ENCODE measurements at regions not wholly inside any gene's neighbourhood (a gene's known extent, or its start where the extent isn't known, plus 50 kb on each side); places are given as distances from the start of the nearest gene placed in this dataset.

DNA sequence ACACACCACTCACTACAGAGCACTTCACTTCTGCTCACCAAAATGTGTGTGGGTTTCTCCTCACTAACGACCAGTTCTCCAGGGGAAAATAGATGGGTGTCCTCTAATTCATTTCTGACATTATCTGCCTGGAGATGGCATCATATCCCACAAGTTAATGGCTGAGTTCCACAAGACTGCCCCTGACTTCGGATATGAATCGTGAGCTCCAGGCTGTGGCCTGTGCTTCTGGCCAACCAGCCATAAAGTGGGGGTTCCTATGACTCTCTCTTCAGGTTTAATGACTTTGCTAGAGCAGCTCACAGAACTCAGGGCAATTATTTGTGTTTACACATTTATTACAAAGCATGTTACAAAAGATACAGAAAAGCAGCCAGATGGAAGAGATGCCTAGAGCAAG lies 113.0 kb upstream of the SYT13 start:
- Histone ChIP-seq H3K4me3 (ENCODE audit: low read length) (no peak overlapping the region), H3K9ac (ENCODE audit: low read length) (no peak overlapping the region), H3K27me3 (ENCODE audit: low read depth, low read length) (peaks cover 31% of the 10 kb centered on the region), H3K79me2 (ENCODE audit: low read length) (no peaks in the 10 kb centered on the region), H2AFZ (ENCODE audit: low read depth, low read length) (no peak overlapping the region), H3K27ac (ENCODE audit: low read length) (no peak overlapping the region), H3K4me1 (ENCODE audit: low read length) (no peaks in the 10 kb centered on the region), H3K36me3 (replicated peaks; ENCODE audit: low read depth, low read length) (no peaks in the 10 kb centered on the region), H3K4me2 (ENCODE audit: low read length) (no peak overlapping the region), H3K9me3 (ENCODE audit: insufficient read depth, low read length) (no peaks in the 10 kb centered on the region), H4K20me1 (ENCODE audit: insufficient read depth, low read length) (no peaks in the 10 kb centered on the region)
- TF ChIP-seq, protein P1, sequence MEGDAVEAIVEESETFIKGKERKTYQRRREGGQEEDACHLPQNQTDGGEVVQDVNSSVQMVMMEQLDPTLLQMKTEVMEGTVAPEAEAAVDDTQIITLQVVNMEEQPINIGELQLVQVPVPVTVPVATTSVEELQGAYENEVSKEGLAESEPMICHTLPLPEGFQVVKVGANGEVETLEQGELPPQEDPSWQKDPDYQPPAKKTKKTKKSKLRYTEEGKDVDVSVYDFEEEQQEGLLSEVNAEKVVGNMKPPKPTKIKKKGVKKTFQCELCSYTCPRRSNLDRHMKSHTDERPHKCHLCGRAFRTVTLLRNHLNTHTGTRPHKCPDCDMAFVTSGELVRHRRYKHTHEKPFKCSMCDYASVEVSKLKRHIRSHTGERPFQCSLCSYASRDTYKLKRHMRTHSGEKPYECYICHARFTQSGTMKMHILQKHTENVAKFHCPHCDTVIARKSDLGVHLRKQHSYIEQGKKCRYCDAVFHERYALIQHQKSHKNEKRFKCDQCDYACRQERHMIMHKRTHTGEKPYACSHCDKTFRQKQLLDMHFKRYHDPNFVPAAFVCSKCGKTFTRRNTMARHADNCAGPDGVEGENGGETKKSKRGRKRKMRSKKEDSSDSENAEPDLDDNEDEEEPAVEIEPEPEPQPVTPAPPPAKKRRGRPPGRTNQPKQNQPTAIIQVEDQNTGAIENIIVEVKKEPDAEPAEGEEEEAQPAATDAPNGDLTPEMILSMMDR (IDR thresholded peaks at IDR 0.05; ENCODE audit: low read depth, low read length): no peak
- no peak for TF ChIP-seq EZH2phosphoT487 (IDR thresholded peaks at IDR 0.05; ENCODE audit: low read depth)

- no peaks in the 10 kb centered on the region for H4K20me1 ChIP-seq (ENCODE audit: insufficient read depth, low read length)
- H3K36me3 ChIP-seq (replicated peaks; ENCODE audit: low read depth, low read length): no peaks in the 10 kb centered on the region
- H3K9ac ChIP-seq (ENCODE audit: low read length): no peak overlapping the region
- H2AFZ ChIP-seq (ENCODE audit: low read depth, low read length): no peak overlapping the region
- H3K79me2 ChIP-seq (ENCODE audit: low read length): no peaks in the 10 kb centered on the region
- no peak for TF ChIP-seq EZH2phosphoT487 (IDR thresholded peaks at IDR 0.05; ENCODE audit: low read depth)
- TF ChIP-seq, protein P1 (IDR thresholded peaks at IDR 0.05; ENCODE audit: low read depth, low read length): no peak
- H3K4me3 ChIP-seq (ENCODE audit: low read length): no peak overlapping the region
- no peak overlapping the region for H3K4me2 ChIP-seq (ENCODE audit: low read length)
- H3K27me3 ChIP-seq (ENCODE audit: low read depth, low read length): peaks cover 35% of the 10 kb centered on the region
- H3K9me3 ChIP-seq (ENCODE audit: insufficient read depth, low read length): no peaks in the 10 kb centered on the region
- no peaks in the 10 kb centered on the region for H3K4me1 ChIP-seq (ENCODE audit: low read length)
- H3K27ac ChIP-seq (ENCODE audit: low read length): no peak overlapping the region
Measured at GRCh38 chr11:45398325-45398724, 112.2 kb upstream of the SYT13 start.

GRCh38 chr11:45396394-45396793 lies 110.3 kb upstream of the SYT13 start:
- TF ChIP-seq EZH2phosphoT487 (IDR thresholded peaks at IDR 0.05; ENCODE audit: low read depth): no peak
- TF ChIP-seq, protein P1 (IDR thresholded peaks at IDR 0.05; ENCODE audit: low read depth, low read length): no peak
- H3K9me3 ChIP-seq (ENCODE audit: insufficient read depth, low read length): no peaks in the 10 kb centered on the region
- no peaks in the 10 kb centered on the region for H3K36me3 ChIP-seq (replicated peaks; ENCODE audit: low read depth, low read length)
- H3K4me1 ChIP-seq (ENCODE audit: low read length): no peaks in the 10 kb centered on the region
- no peak overlapping the region for H2AFZ ChIP-seq (ENCODE audit: low read depth, low read length)
- H3K4me2 ChIP-seq (ENCODE audit: low read length): no peak overlapping the region
- no peaks in the 10 kb centered on the region for H4K20me1 ChIP-seq (ENCODE audit: insufficient read depth, low read length)
- peaks cover 35% of the 10 kb centered on the region for H3K27me3 ChIP-seq (ENCODE audit: low read depth, low read length)
- no peak overlapping the region for H3K9ac ChIP-seq (ENCODE audit: low read length)
- no peak overlapping the region for H3K4me3 ChIP-seq (ENCODE audit: low read length)
- H3K79me2 ChIP-seq (ENCODE audit: low read length): no peaks in the 10 kb centered on the region
- H3K27ac ChIP-seq (ENCODE audit: low read length): no peak overlapping the region

- Histone ChIP-seq H3K4me3 (ENCODE audit: low read length) (no peak overlapping the region), H3K4me2 (ENCODE audit: low read length) (no peak overlapping the region), H3K9me3 (ENCODE audit: insufficient read depth, low read length) (no peaks in the 10 kb centered on the region), H3K79me2 (ENCODE audit: low read length) (no peaks in the 10 kb centered on the region), H4K20me1 (ENCODE audit: insufficient read depth, low read length) (no peaks in the 10 kb centered on the region), H3K27me3 (ENCODE audit: low read depth, low read length) (peaks cover 35% of the 10 kb centered on the region), H3K27ac (ENCODE audit: low read length) (no peak overlapping the region), H2AFZ (ENCODE audit: low read depth, low read length) (no peak overlapping the region), H3K4me1 (ENCODE audit: low read length) (no peaks in the 10 kb centered on the region), H3K36me3 (replicated peaks; ENCODE audit: low read depth, low read length) (no peaks in the 10 kb centered on the region), H3K9ac (ENCODE audit: low read length) (no peak overlapping the region)
- TF ChIP-seq, protein P1 (IDR thresholded peaks at IDR 0.05; ENCODE audit: low read depth, low read length): no peak
- no peak for TF ChIP-seq EZH2phosphoT487 (IDR thresholded peaks at IDR 0.05; ENCODE audit: low read depth)
Measured at GRCh38 chr11:45395947-45396346, 109.8 kb upstream of the SYT13 start.

Data from OCI-LY3 (cell line).